DND-41 (cell line): ENCODE measurements at regions not wholly inside any gene's neighbourhood (a gene's known extent, or its start where the extent isn't known, plus 50 kb on each side); places are given as distances from the start of the nearest gene placed in this dataset.

Source experiments
- ATAC-seq: fragments of 200-7000 bp; cut with Tn5 transposase; 3 replicates; pipeline ENCODE4 v1.9.1; 2021; ENCODE audit warnings: low read depth; ENCODE audit not compliant: insufficient read depth
- DNase-seq: peaks from one replicate; pipeline ENCODE4 v3.0.0-alpha.2; 2020
- H2AFZ ChIP-seq: 2 replicates; pipeline ENCODE4 v1.6.0; 2012; ENCODE audit warnings: low read depth, low read length
- H3K27ac ChIP-seq: 2 replicates; pipeline ENCODE4 v1.5.1; 2012; ENCODE audit warnings: low read length, inconsistent platforms
- H3K27me3 ChIP-seq: fragments of 200-600 bp; sonication (generic); 2 replicates; pipeline ENCODE4 v1.6.0; 2012; ENCODE audit warnings: low read length, mild to moderate bottlenecking, inconsistent platforms; ENCODE audit not compliant: insufficient read depth, poor library complexity
- H3K36me3 ChIP-seq: 2 replicates; pipeline ENCODE4 v1.5.1; 2012; ENCODE audit warnings: low read length, inconsistent platforms; ENCODE audit not compliant: insufficient read depth
- H3K4me1 ChIP-seq: 2 replicates; pipeline ENCODE4 v1.5.1; 2012; ENCODE audit warnings: mild to moderate bottlenecking, low read length; ENCODE audit not compliant: insufficient read depth
- H3K4me2 ChIP-seq: 2 replicates; pipeline ENCODE4 v1.6.0; 2012; ENCODE audit warnings: mild to moderate bottlenecking, moderate library complexity, low read length, inconsistent platforms; ENCODE audit not compliant: insufficient read depth
- H3K4me3 ChIP-seq, 2 experiments: fragments of 200-600 bp in 1 of 2; shearing (Covaris generic) in 1 of 2; 2 replicates each; pipeline ENCODE4 v1.5.1; 2012 to 2016; ENCODE audit warnings: inconsistent platforms in 2 of 2, low read length in 2 of 2, mild to moderate bottlenecking in 2 of 2, low read depth in 1 of 2, moderate library complexity in 1 of 2
- H3K79me2 ChIP-seq: 2 replicates; pipeline ENCODE4 v1.6.0; 2012; ENCODE audit warnings: low read length, inconsistent platforms; ENCODE audit not compliant: insufficient read depth
- H3K9ac ChIP-seq: 2 replicates; pipeline ENCODE4 v1.6.0; 2012; ENCODE audit warnings: low read depth, mild to moderate bottlenecking, inconsistent platforms, low read length, moderate library complexity
- H3K9me3 ChIP-seq: 2 replicates; pipeline ENCODE4 v1.5.1; 2012; ENCODE audit warnings: low read length, moderate library complexity, mild to moderate bottlenecking, inconsistent platforms; ENCODE audit not compliant: insufficient read depth, severe bottlenecking
- H4K20me1 ChIP-seq: 2 replicates; pipeline ENCODE4 v1.6.0; 2012; ENCODE audit warnings: low read length; ENCODE audit not compliant: insufficient read depth
- CTCF ChIP-seq: IDR thresholded peaks from 2 replicates; pipeline ENCODE4 v1.5.1; 2012; ENCODE audit warnings: borderline replicate concordance, low read length, moderate library complexity, mild to moderate bottlenecking; ENCODE audit not compliant: poor library complexity, severe bottlenecking; ENCODE audit errors: extremely low read depth
- EZH2 ChIP-seq: IDR thresholded peaks from 3 replicates; pipeline ENCODE4 v1.6.1; 2012; ENCODE audit warnings: borderline replicate concordance, low read depth, mild to moderate bottlenecking, moderate library complexity, low read length, inconsistent platforms; ENCODE audit not compliant: severe bottlenecking

- DNase-seq (no peak), ATAC-seq (no peak)
- H3K9ac ChIP-seq: no peak overlapping the region
- TF ChIP-seq CTCF (no peak), EZH2 (no peak)
- H3K27ac ChIP-seq: no peak overlapping the region
- no peaks in the 10 kb centered on the region for H3K4me1 ChIP-seq
- H3K27me3 ChIP-seq: no peaks in the 10 kb centered on the region
- no peak overlapping the region for H2AFZ ChIP-seq
- no peaks in the 10 kb centered on the region for H4K20me1 ChIP-seq
- H3K4me2 ChIP-seq: no peak overlapping the region
- H3K79me2 ChIP-seq: no peaks in the 10 kb centered on the region
- peaks cover 1% of the 10 kb centered on the region for H3K9me3 ChIP-seq
- no peaks in the 10 kb centered on the region for H3K36me3 ChIP-seq
- H3K4me3 ChIP-seq: no peak overlapping the region
Measured at GRCh38 chr4:186949847-186950246, 226.2 kb upstream of the FAT1 start.

- Histone ChIP-seq H3K79me2 (no peaks in the 10 kb centered on the region), H3K4me3 (no peak overlapping the region), H3K36me3 (no peaks in the 10 kb centered on the region), H3K9ac (no peak overlapping the region), H4K20me1 (no peaks in the 10 kb centered on the region), H3K9me3 (peaks cover 2% of the 10 kb centered on the region), H3K4me2 (no peak overlapping the region), H2AFZ (no peak overlapping the region), H3K27ac (no peak overlapping the region), H3K27me3 (no peaks in the 10 kb centered on the region), H3K4me1 (no peaks in the 10 kb centered on the region)
- TF ChIP-seq CTCF: no peak
- no peak for TF ChIP-seq EZH2
- no peak for DNase-seq
- ATAC-seq: no peak
Measured at GRCh38 chr4:186952709-186953108, 229.1 kb upstream of the FAT1 start.

GRCh38 chr4:186953599-186954260 is 230.1 kb upstream of the FAT1 start:
- no peak for DNase-seq
- H3K9me3 ChIP-seq: peaks cover 2% of the 10 kb centered on the region
- H3K27me3 ChIP-seq: no peaks in the 10 kb centered on the region
- no peaks in the 10 kb centered on the region for H3K36me3 ChIP-seq
- no peak overlapping the region for H2AFZ ChIP-seq
- no peak overlapping the region for H3K4me3 ChIP-seq
- no peak overlapping the region for H3K27ac ChIP-seq
- no peaks in the 10 kb centered on the region for H3K79me2 ChIP-seq
- no peak overlapping the region for H3K4me2 ChIP-seq
- H3K4me1 ChIP-seq: no peaks in the 10 kb centered on the region
- H3K9ac ChIP-seq: no peak overlapping the region
- H4K20me1 ChIP-seq: no peaks in the 10 kb centered on the region
- no peak for ATAC-seq
- no peak for TF ChIP-seq EZH2
- no peak for TF ChIP-seq CTCF

GRCh38 chr4:186954509-186954908 is 230.9 kb upstream of the FAT1 start:
- Histone ChIP-seq H4K20me1 (no peaks in the 10 kb centered on the region), H3K4me2 (no peak overlapping the region), H3K79me2 (no peaks in the 10 kb centered on the region), H3K27me3 (no peaks in the 10 kb centered on the region), H2AFZ (no peak overlapping the region), H3K4me3 (no peak overlapping the region), H3K9me3 (peaks cover 2% of the 10 kb centered on the region), H3K27ac (no peak overlapping the region), H3K4me1 (no peaks in the 10 kb centered on the region), H3K9ac (no peak overlapping the region), H3K36me3 (no peaks in the 10 kb centered on the region)
- TF ChIP-seq EZH2: no peak
- no peak for TF ChIP-seq CTCF
- ATAC-seq (no peak), DNase-seq (no peak)
